ENCODE measurements at regions not wholly inside any gene's neighbourhood (a gene's known extent, or its start where the extent isn't known, plus 50 kb on each side); places are given as distances from the start of the nearest gene placed in this dataset.

- Mint-ChIP-seq H3K27ac (no peak overlapping the region), H3K4me1 (ENCODE audit: low read depth) (no peaks in the 10 kb centered on the region), H3K36me3 (ENCODE audit: low read depth) (no peaks in the 10 kb centered on the region), H3K4me3 (no peak overlapping the region), H3K27me3 (peaks cover 84% of the 10 kb centered on the region), H3K9me3 (no peaks in the 10 kb centered on the region)
- no peaks in the 10 kb centered on the region for H3K4me1 ChIP-seq (ENCODE audit: insufficient read depth, low read length)
- ATAC-seq (ENCODE audit: poor library complexity) (no peak), DNase-seq (no peak)
- TF ChIP-seq, protein P1, sequence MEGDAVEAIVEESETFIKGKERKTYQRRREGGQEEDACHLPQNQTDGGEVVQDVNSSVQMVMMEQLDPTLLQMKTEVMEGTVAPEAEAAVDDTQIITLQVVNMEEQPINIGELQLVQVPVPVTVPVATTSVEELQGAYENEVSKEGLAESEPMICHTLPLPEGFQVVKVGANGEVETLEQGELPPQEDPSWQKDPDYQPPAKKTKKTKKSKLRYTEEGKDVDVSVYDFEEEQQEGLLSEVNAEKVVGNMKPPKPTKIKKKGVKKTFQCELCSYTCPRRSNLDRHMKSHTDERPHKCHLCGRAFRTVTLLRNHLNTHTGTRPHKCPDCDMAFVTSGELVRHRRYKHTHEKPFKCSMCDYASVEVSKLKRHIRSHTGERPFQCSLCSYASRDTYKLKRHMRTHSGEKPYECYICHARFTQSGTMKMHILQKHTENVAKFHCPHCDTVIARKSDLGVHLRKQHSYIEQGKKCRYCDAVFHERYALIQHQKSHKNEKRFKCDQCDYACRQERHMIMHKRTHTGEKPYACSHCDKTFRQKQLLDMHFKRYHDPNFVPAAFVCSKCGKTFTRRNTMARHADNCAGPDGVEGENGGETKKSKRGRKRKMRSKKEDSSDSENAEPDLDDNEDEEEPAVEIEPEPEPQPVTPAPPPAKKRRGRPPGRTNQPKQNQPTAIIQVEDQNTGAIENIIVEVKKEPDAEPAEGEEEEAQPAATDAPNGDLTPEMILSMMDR (IDR thresholded peaks at IDR 0.05), result no peak
- H3K36me3 ChIP-seq (ENCODE audit: insufficient read depth, low read length), result no peaks in the 10 kb centered on the region
- ChIA-PET CTCF (no interaction called here), POLR2A (no interaction called here)
- intact Hi-C loops (cut with DNase I, micrococcal nuclease), result no loop called here
- H3K9me3 ChIP-seq (ENCODE audit: control insufficient read depth in 1 of 2, insufficient read depth in 1 of 2, low read length in 2 of 2), result no peaks in the 10 kb centered on the region
- peaks cover 20 to 52% of the 10 kb centered on the region in 2 experiments for H3K27me3 ChIP-seq (ENCODE audit: control insufficient read depth in 1 of 2, insufficient read depth in 2 of 2, low read length in 2 of 2)
- no peak overlapping the region for H3K4me3 ChIP-seq (ENCODE audit: low read length)
- H3K27ac ChIP-seq (ENCODE audit: low read depth in 1 of 2, low read length in 2 of 2), result no peak overlapping the region
Measured at GRCh38 chr12:53838978-53839377, 87.2 kb upstream of the CISTR start.

GRCh38 chr12:53840316-53840715 lies 88.5 kb upstream of the CISTR start:
- H3K9me3 ChIP-seq (ENCODE audit: control insufficient read depth in 1 of 2, insufficient read depth in 1 of 2, low read length in 2 of 2), result no peaks in the 10 kb centered on the region
- DNase-seq (no peak), ATAC-seq (ENCODE audit: poor library complexity) (no peak)
- H3K27ac Mint-ChIP-seq, result no peak overlapping the region
- H3K4me1 ChIP-seq (ENCODE audit: insufficient read depth, low read length), result no peaks in the 10 kb centered on the region
- CTCF ChIA-PET, result no interaction called here
- H3K4me1 Mint-ChIP-seq (ENCODE audit: low read depth), result no peaks in the 10 kb centered on the region
- peaks cover 87% of the 10 kb centered on the region for H3K27me3 Mint-ChIP-seq
- H3K36me3 Mint-ChIP-seq (ENCODE audit: low read depth), result no peaks in the 10 kb centered on the region
- POLR2A ChIA-PET, result interaction anchor here (0.6 kb wide), 1 partner anchor 16 kb away, joined by 3 read pairs; no protein-coding TSS in a partner anchor
- no peaks in the 10 kb centered on the region for H3K9me3 Mint-ChIP-seq
- no peaks in the 10 kb centered on the region for H3K36me3 ChIP-seq (ENCODE audit: insufficient read depth, low read length)
- H3K4me3 ChIP-seq (ENCODE audit: low read length), result no peak overlapping the region
- H3K27me3 ChIP-seq (ENCODE audit: control insufficient read depth in 1 of 2, insufficient read depth in 2 of 2, low read length in 2 of 2), result peaks cover 26 to 52% of the 10 kb centered on the region in 2 experiments
- no peak overlapping the region for H3K4me3 Mint-ChIP-seq
- H3K27ac ChIP-seq (ENCODE audit: low read depth in 1 of 2, low read length in 2 of 2), result no peak overlapping the region
- intact Hi-C loops (cut with DNase I, micrococcal nuclease), result no loop called here
- TF ChIP-seq, protein P1 (IDR thresholded peaks at IDR 0.05), result no peak

GRCh38 chr12:53842686-53843085 lies 90.9 kb upstream of the CISTR start:
- DNase-seq, result no peak
- Histone ChIP-seq H3K27me3 (ENCODE audit: control insufficient read depth in 1 of 2, insufficient read depth in 2 of 2, low read length in 2 of 2) (peaks cover 25 to 48% of the 10 kb centered on the region in 2 experiments), H3K9me3 (ENCODE audit: control insufficient read depth in 1 of 2, insufficient read depth in 1 of 2, low read length in 2 of 2) (no peaks in the 10 kb centered on the region), H3K4me1 (ENCODE audit: insufficient read depth, low read length) (no peaks in the 10 kb centered on the region), H3K27ac (ENCODE audit: low read depth in 1 of 2, low read length in 2 of 2) (no peak overlapping the region), H3K36me3 (ENCODE audit: insufficient read depth, low read length) (no peaks in the 10 kb centered on the region), H3K4me3 (ENCODE audit: low read length) (no peak overlapping the region)
- intact Hi-C loops (cut with DNase I, micrococcal nuclease), result no loop called here
- TF ChIP-seq, protein P1 (IDR thresholded peaks at IDR 0.05), result no peak
- Mint-ChIP-seq H3K9me3 (no peaks in the 10 kb centered on the region), H3K27me3 (peaks cover 83% of the 10 kb centered on the region), H3K4me3 (no peak overlapping the region), H3K4me1 (ENCODE audit: low read depth) (no peaks in the 10 kb centered on the region), H3K36me3 (ENCODE audit: low read depth) (no peaks in the 10 kb centered on the region), H3K27ac (no peak overlapping the region)
- ChIA-PET CTCF (no interaction called here), POLR2A (no interaction called here)
- no peak for ATAC-seq (ENCODE audit: poor library complexity)
